ENCODE measurements at regions not wholly inside any gene's neighbourhood (a gene's known extent, or its start where the extent isn't known, plus 50 kb on each side); places are given as distances from the start of the nearest gene placed in this dataset.

GRCh38 chr6:124877468-124877867 lies 84.8 kb upstream of the RNF217 start:
- DNase-seq (ENCODE audit: low spot score): no peak

GRCh38 chr6:124879110-124879991 lies 82.9 kb upstream of the RNF217 start:
- DNase-seq (ENCODE audit: low spot score): no peak

GRCh38 chr6:124879992-124880355 lies 82.3 kb upstream of the RNF217 start:
- no peak for DNase-seq (ENCODE audit: low spot score)

GRCh38 chr6:124881898-124882578 lies 80.2 kb upstream of the RNF217 start:
- peak; percentile 37 for DNase-seq (ENCODE audit: low spot score)

- peak; percentile 20 for DNase-seq (ENCODE audit: low spot score)
These were observed 79.5 kb upstream of the RNF217 start for GRCh38 chr6:124882579-124883393.

- DNase-seq (ENCODE audit: low spot score): no peak
These were observed 77.1 kb upstream of the RNF217 start for GRCh38 chr6:124885171-124885570.

- no peak for DNase-seq (ENCODE audit: low spot score)
These were observed 74.2 kb upstream of the RNF217 start for GRCh38 chr6:124887872-124888580.

- no peak for DNase-seq (ENCODE audit: low spot score)
These were observed 73.5 kb upstream of the RNF217 start for GRCh38 chr6:124888581-124889371.

GRCh38 chr6:124901084-124901483 lies 61.2 kb upstream of the RNF217 start:
- no peak for DNase-seq (ENCODE audit: low spot score)

GRCh38 chr6:124903797-124904196 lies 58.4 kb upstream of the RNF217 start:
- no peak for DNase-seq (ENCODE audit: low spot score)

- DNase-seq (ENCODE audit: low spot score): no peak
These were observed 54.6 kb upstream of the RNF217 start for GRCh38 chr6:124907596-124907995.

Measured in AG20443 (cell line).